ENCODE measurements at regions not wholly inside any gene's neighbourhood (a gene's known extent, or its start where the extent isn't known, plus 50 kb on each side); places are given as distances from the start of the nearest gene placed in this dataset.
A peak's percentile ranks its signal among the peaks of the same experiment; 100 is the strongest.

- no peak for DNase-seq
Observed at GRCh38 chr16:82488460-82488859, 138.3 kb upstream of the CDH13 start.

DNA sequence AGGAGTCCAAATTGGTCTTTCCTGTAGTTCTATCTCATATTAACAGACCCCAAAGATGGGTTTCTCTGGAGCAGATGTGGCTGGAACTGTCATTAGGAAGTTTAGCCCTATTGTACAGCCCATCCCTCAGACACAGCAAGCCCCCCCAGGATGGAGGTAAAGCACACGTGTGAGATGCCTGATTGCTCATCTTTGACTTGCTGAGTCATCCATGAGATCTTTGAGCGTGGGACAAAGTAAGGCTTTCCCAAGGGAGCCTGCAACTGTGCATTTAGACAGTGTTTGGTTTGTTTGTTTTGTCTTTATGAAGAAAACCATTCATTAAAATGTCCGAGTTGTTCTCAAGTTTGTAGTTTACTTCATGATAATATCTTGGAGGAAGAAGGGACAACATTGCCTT is 145.3 kb upstream of the CDH13 start:
- no peak for DNase-seq

DNA sequence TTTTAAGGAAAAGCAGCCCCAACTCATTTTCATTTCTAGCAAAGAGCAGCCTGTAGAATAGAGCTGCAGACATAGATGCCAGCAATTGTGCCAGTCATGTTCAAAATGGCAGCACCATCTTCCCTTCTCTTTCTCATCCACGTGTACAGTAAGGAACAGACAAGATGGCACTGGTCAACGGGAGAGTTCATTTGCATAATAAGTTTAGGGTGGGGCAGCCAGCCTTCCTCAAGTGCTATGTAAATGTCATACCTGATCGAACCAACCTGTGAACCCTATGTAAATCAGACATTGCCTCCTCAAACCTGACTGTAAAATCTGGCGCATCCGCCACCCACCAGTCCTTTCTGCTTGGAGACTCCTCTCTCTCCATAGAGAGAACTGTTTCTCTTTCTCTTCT is 150.0 kb upstream of the CDH13 start:
- DNase-seq: no peak

- no peak for DNase-seq
Observed at GRCh38 chr16:82470620-82471152, 156.1 kb upstream of the CDH13 start.

- DNase-seq: no peak
Observed at GRCh38 chr16:82470016-82470415, 156.8 kb upstream of the CDH13 start.

DNA sequence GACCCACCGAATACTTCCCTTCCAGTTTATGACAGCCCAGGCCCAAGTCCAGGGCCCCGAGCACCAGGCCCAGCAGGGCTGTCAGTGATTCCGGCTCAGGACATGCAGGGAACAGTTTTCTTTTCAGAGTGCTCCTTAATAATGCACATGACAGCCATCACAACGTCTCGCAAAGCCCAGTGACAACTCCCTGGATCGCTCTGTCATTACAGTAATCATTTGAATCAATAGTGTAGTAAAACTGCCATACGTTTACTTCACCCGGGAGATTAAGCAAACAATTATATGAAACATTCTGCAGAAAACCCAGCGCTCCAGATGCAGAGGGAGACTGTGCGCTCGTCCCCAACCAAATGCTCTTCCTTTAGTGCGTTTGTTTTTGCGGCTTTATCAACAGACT is 162.6 kb upstream of the CDH13 start:
- DNase-seq: no peak

DNA sequence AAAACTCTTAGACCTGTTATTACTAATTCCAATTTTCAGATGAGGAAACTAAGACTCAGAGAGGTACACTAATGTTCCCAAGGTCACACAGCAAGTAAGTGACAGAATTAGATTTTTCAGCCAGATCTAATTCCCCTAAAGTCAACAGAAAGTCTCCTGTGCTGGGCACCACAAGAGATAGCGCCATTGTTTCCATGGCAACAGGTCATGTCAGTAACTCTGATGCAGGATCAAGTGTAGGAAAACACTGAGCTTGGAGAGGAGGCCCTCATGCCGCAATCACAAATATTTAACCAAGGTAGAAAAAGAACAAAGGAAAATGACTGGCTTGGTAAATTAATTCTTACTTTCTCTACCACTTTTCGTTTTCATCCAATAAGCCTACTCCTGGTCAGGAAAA is 166.0 kb upstream of the CDH13 start:
- no peak for DNase-seq

- DNase-seq: no peak
Observed at GRCh38 chr16:82459580-82460256, 167.1 kb upstream of the CDH13 start.

GRCh38 chr16:82456683-82457082 is 170.1 kb upstream of the CDH13 start:
- peak; percentile 34 for DNase-seq

DNA sequence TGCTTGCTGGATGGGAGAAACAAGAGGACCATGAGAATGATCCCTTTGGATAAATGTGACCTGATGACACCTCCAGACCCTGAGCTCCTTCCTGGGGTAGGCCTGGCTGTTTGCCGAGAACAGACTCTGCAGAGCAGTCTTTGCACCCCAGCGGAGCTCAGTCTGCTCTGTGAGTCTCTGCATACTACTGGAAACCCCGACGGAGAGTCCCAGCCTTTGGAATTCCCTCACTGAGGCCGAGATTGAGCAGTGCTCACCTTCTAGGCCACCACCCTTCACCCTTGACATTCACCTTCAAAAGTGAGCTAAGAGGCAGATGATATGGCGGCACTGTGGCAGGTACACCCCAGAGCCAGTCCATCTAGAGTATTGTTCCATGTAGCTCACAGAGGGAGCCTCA is 172.2 kb upstream of the CDH13 start:
- DNase-seq: no peak

GRCh38 chr16:82454152-82454551 is 172.6 kb upstream of the CDH13 start:
- no peak for DNase-seq

GRCh38 chr16:82452004-82452756 is 174.6 kb upstream of the CDH13 start:
- DNase-seq: no peak

GRCh38 chr16:82451449-82451848 is 175.3 kb upstream of the CDH13 start:
- no peak for DNase-seq

DNA sequence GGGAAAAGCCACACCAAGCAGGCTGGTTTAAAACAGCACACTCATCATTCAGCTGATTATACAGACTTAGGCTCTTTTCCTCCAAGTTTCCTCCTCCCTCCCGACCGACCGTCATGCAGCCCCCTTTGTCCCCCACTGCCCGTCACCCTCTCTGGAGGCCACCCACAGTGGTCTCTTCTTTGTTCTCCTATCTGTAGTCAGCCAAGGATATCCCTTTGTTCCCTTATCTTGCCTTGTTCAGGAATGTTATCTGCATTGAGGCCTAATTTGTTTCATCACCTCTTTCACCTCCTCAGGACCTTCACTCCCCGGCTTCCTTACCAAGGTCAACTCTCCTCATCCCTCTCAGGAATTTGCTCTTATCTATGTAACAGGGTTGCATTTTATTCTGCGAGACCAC is 186.4 kb upstream of the CDH13 start:
- DNase-seq: no peak

DNA sequence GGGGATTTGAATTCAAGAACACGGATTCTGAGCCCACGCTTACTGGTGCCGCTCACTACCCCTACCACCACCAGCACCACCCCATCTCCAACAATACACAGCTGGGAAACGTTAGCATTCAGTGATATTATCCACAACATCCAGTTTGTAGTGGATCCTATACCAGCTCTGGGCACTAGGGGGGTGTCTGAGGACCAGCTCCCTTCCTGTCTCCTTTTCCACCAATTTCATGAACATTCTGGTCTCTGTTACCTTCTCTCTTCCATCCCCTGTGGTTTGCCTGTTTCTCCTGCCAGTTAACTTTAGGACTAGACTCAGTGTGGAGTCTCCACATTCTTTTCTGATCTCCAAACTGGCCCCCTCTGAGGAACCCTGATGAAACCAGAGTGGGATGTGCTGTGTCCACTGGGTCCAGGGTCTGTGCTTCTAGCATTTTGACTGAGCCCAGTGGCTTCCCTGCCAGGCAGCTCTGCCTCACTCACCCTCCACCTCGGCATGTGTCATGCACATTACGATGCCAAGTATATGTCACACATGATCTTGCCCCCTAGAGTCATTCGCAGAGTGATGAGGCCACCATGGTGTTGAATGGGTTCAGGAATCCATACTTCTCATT is 187.0 kb upstream of the CDH13 start:
- DNase-seq: no peak

GRCh38 chr16:82433042-82433441 is 193.7 kb upstream of the CDH13 start:
- DNase-seq: no peak

DNA sequence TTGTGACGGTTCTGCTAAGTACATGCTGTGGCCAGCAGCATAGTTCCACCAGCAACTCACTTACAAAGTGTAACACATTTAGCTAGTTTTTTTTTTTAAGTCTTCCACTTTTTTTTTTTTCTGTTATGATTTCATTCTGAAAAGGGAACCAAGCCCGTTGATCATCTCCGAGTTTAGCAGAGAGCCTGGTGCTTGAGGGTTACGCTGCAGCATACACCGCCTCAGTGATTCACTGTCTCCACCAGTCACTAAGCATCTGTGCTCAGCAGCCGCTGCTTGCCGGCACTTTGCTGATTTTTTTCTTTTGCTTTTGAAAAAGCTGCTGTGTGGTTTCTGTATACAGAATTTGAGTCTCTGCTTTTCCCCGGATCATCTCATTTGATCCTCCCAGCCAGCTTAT is 194.5 kb upstream of the CDH13 start:
- DNase-seq: no peak

GRCh38 chr16:82425661-82426060 is 201.1 kb upstream of the CDH13 start:
- DNase-seq: no peak

DNA sequence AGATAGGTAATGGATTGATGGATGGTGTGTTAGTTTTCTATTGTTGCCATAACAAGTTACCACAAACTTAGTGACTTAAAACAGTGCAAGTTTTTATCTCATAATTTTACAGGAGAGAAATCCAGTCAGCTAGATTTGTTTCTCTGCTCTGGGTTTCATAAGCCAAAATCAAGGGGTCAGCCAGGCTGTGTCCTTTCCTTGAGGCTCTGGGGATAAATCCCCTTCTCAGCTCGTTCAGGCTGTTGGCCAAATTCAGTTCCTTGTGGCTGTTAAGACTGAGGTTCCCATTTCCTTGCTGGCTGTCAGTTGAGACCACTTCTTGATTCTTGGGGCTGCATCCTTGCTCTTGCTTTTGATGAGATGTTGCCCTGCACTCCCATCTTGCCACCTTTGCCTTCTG is 204.9 kb upstream of the CDH13 start:
- no peak for DNase-seq

GRCh38 chr16:82419332-82419731 is 207.4 kb upstream of the CDH13 start:
- no peak for DNase-seq

GRCh38 chr16:82414476-82414875 is 212.3 kb upstream of the CDH13 start:
- no peak for DNase-seq

DNA sequence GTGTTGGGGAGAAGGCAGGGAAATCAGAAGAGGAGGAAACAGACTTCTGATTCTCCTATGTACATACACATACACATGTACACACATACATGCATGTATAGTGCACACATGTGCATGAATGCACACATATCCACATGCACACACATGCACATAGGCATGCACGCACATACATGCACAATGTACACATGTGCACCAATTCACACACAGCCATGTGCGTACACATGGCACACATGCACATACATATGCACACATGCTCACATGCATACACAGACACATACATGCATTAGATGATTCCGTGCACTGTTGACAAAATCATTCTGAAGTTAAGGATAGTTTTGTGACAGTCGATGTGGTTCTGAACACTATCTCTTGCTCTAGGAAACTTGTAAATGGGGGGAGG is 214.0 kb upstream of the CDH13 start:
- no peak for DNase-seq

GRCh38 chr16:82405736-82406135 is 221.0 kb upstream of the CDH13 start:
- no peak for DNase-seq

All from stimulated activated CD4-positive, alpha-beta T cell treated with anti-CD3 and anti-CD28 coated beads, Interleukin-1b, Interleukin-23, amount 100 ng/mL, for 48 hours (primary cell).